ENCODE measurements at regions not wholly inside any gene's neighbourhood (a gene's known extent, or its start where the extent isn't known, plus 50 kb on each side); places are given as distances from the start of the nearest gene placed in this dataset.

DNA sequence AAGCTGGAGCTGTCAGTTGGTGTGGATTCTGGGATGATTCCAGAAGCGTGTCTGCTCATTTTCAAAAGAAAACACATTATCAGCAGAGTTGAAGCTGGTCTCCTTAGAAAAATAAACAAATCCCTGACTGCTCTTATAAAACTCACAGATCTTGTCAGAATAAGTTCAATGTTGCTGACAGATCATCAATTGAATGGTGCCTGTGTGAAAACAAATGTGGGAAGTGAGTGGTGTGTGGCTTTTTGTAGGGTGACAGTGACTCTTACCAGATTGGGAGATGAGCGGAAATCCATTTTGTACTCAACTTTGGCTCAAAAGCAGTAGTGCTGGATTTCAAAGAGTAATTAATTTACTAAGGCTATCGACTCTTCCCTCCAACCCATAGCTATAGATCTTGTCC lies 807.8 kb downstream of the RAPGEF2 start:
- no peak overlapping the region for H2AK5ac ChIP-seq (ENCODE audit: low read depth, low read length)
- H3K56ac ChIP-seq (replicated peaks; ENCODE audit: insufficient read length, low read depth, low read length): no peak overlapping the region
- no peak overlapping the region for H2BK120ac ChIP-seq (replicated peaks; ENCODE audit: low read depth, low read length)
- no peaks in the 10 kb centered on the region for H3K27me3 ChIP-seq (replicated peaks in 1 of 4; ENCODE audit: control insufficient read depth in 3 of 4, extremely low read depth in 1 of 4, insufficient read depth in 3 of 4, low read length in 3 of 4)
- FAIRE-seq (no peak), DNase-seq (ENCODE audit: low read depth in 1 of 2, low spot score in 2 of 2) (no peak)
- no peak overlapping the region for H3K27ac ChIP-seq (ENCODE audit: low read depth, low read length)
- no peak overlapping the region for H2BK20ac ChIP-seq (ENCODE audit: low read length)
- no peak overlapping the region for H4K8ac ChIP-seq (ENCODE audit: extremely low read depth, insufficient read depth, low read length)
- no peak overlapping the region for H2BK5ac ChIP-seq (ENCODE audit: low read depth, low read length)
- no peaks in the 10 kb centered on the region for H3K23me2 ChIP-seq (ENCODE audit: low read depth, low read length)
- H3K14ac ChIP-seq (ENCODE audit: insufficient read length): no peak overlapping the region
- no peak overlapping the region for H3K4me3 ChIP-seq (ENCODE audit: extremely low read depth in 1 of 4, insufficient read depth in 2 of 4, low read depth in 3 of 4, low read length in 4 of 4)
- H2BK12ac ChIP-seq (ENCODE audit: low read depth, low read length): no peak overlapping the region
- no peak overlapping the region for H3K23ac ChIP-seq (ENCODE audit: insufficient read length)
- no peak overlapping the region for H3K4ac ChIP-seq (replicated peaks; ENCODE audit: insufficient read length, low read depth, low read length)
- H3K9me3 ChIP-seq (ENCODE audit: insufficient read depth in 2 of 2, low read depth in 1 of 2, low read length in 1 of 2): no peaks in the 10 kb centered on the region
- no peak overlapping the region for H4K5ac ChIP-seq (ENCODE audit: insufficient read length, low read depth, low read length)
- H4K91ac ChIP-seq (replicated peaks; ENCODE audit: insufficient read length, low read length): no peak overlapping the region
- H2BK15ac ChIP-seq (ENCODE audit: low read length): no peak overlapping the region
- POLR2A ChIA-PET (ENCODE audit: partially characterized antibody): no interaction called here
- H3K79me1 ChIP-seq (ENCODE audit: low read depth, low read length): no peaks in the 10 kb centered on the region
- no peaks in the 10 kb centered on the region for H4K20me1 ChIP-seq (replicated peaks in 1 of 2; ENCODE audit: control insufficient read depth in 1 of 2, insufficient read depth in 2 of 2, low read length in 2 of 2)
- WGBS, 2 experiments (ENCODE audit: extremely low coverage in 1 of 2, insufficient coverage in 1 of 2, insufficient read length in 1 of 2, insufficient replicate concordance in 2 of 2, low coverage in 1 of 2, low lambda C conversion rate in 2 of 2, missing lambda C conversion rate in 1 of 2): 93% methylated on average over 3 of the region's 3 CpGs; no CpG with 5 or more reads in 1 of the 2 experiments
- CTCF ChIA-PET (ENCODE audit: partially characterized antibody): interaction anchor here (1.0 to 1.1 kb wide), 3 partner anchors 9 to 423 kb away, joined by 3 to 5 read pairs (median 5); no protein-coding TSS in a partner anchor
- H3K36me3 ChIP-seq (ENCODE audit: control insufficient read depth in 2 of 4, insufficient read depth in 4 of 4, low read length in 3 of 4): no peaks in the 10 kb centered on the region
- no peak overlapping the region for H3K18ac ChIP-seq (ENCODE audit: extremely low read depth, low read length)
- H2AFZ ChIP-seq (ENCODE audit: low read length): no peak overlapping the region
- no peaks in the 10 kb centered on the region for H3K79me2 ChIP-seq (ENCODE audit: control insufficient read depth in 1 of 2, insufficient read depth in 2 of 2, low read length in 2 of 2)
- H3K9ac ChIP-seq (replicated peaks in 1 of 4; ENCODE audit: extremely low read depth in 1 of 4, low read depth in 3 of 4, low read length in 3 of 4): no peak overlapping the region
- no peaks in the 10 kb centered on the region for H3K4me1 ChIP-seq (replicated peaks in 1 of 4; ENCODE audit: control insufficient read depth in 3 of 4, insufficient read depth in 4 of 4, low read length in 3 of 4)
- H3K4me2 ChIP-seq (ENCODE audit: insufficient read depth in 1 of 2, low read depth in 2 of 2, low read length in 2 of 2): no peak overlapping the region
- TF ChIP-seq NANOG (IDR thresholded peaks at IDR 0.05; ENCODE audit: insufficient read depth, low read depth, low read length, poor library complexity, severe bottlenecking) (no peak), MAFK (IDR thresholded peaks at IDR 0.05; ENCODE audit: low read depth, low read length) (no peak), BCL11A (IDR thresholded peaks at IDR 0.05; ENCODE audit: low read depth in 2 of 2, low read length in 2 of 2) (no peak), NRF1 (IDR thresholded peaks at IDR 0.05; ENCODE audit: low read depth, low read length) (no peak), JUND (IDR thresholded peaks at IDR 0.05; ENCODE audit: low read length) (no peak), TAF7 (optimal IDR thresholded peaks at IDR 0.05; ENCODE audit: borderline replicate concordance, low read depth, low read length) (no peak), SAP30 (IDR thresholded peaks at IDR 0.05; ENCODE audit: insufficient read depth, insufficient replicate concordance, low read length) (no peak), SP4 (IDR thresholded peaks at IDR 0.05; ENCODE audit: low read length) (no peak), POLR2A (IDR thresholded peaks at IDR 0.05; ENCODE audit: control extremely low read depth in 1 of 2, low read depth in 2 of 2, low read length in 2 of 2) (no peak), YY1 (IDR thresholded peaks at IDR 0.05; ENCODE audit: low read depth, low read length) (no peak), SIRT6 (IDR thresholded peaks at IDR 0.05; ENCODE audit: low read length) (no peak), PHF8 (conservative IDR thresholded peaks at IDR 0.05; ENCODE audit: low read depth, low read length) (no peak), KDM4A (IDR thresholded peaks at IDR 0.05; ENCODE audit: low read depth, low read length, severe bottlenecking) (no peak), RNF2 (IDR thresholded peaks at IDR 0.05; ENCODE audit: borderline replicate concordance, low read depth, low read length, missing control alignments, poor library complexity, severe bottlenecking) (no peak), SIN3A (conservative IDR thresholded peaks at IDR 0.05 in 1 of 2, IDR thresholded peaks at IDR 0.05 in 1 of 2; ENCODE audit: low read depth in 1 of 2, low read length in 2 of 2) (no peak)

Measured in H1 (cell line).